ENCODE measurements at regions not wholly inside any gene's neighbourhood (a gene's known extent, or its start where the extent isn't known, plus 50 kb on each side); places are given as distances from the start of the nearest gene placed in this dataset.

- TF ChIP-seq EZH2 (IDR thresholded peaks at IDR 0.05; ENCODE audit: borderline replicate concordance) (no peak), CTCF (IDR thresholded peaks at IDR 0.05; ENCODE audit: poor library complexity) (no peak)
Observed at GRCh38 chr3:28012830-28013229, 228.6 kb upstream of the CMC1 start.

Measured in hepatocyte (in vitro differentiated cells).